ENCODE measurements at regions not wholly inside any gene's neighbourhood (a gene's known extent, or its start where the extent isn't known, plus 50 kb on each side); places are given as distances from the start of the nearest gene placed in this dataset.

DNA sequence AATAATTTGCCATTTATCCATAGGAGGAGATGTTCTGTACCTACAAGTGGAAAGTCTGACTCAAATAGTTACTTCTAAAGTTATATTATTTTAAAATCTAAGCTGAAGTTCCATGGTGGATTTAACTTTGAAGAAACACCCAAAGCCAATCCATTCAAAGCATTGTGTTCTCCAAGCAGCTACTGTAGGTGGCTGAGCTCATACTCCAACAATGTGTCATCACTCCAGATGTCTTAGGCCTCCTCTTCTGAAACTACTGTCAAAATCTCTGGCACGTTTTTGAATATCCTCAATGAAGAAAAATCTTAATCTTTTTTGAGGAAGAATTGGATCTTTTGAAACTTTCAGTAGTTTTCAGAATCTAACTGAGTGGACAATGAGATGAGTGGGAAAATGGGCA is 169.1 kb downstream of the PTEN start (continued):
- TF ChIP-seq ZBTB21 (tag by site-specific recombination; IDR thresholded peaks at IDR 0.05) = peak; percentile 21; the same call in 1 of the 2 replicates
- TF ChIP-seq, protein P1, sequence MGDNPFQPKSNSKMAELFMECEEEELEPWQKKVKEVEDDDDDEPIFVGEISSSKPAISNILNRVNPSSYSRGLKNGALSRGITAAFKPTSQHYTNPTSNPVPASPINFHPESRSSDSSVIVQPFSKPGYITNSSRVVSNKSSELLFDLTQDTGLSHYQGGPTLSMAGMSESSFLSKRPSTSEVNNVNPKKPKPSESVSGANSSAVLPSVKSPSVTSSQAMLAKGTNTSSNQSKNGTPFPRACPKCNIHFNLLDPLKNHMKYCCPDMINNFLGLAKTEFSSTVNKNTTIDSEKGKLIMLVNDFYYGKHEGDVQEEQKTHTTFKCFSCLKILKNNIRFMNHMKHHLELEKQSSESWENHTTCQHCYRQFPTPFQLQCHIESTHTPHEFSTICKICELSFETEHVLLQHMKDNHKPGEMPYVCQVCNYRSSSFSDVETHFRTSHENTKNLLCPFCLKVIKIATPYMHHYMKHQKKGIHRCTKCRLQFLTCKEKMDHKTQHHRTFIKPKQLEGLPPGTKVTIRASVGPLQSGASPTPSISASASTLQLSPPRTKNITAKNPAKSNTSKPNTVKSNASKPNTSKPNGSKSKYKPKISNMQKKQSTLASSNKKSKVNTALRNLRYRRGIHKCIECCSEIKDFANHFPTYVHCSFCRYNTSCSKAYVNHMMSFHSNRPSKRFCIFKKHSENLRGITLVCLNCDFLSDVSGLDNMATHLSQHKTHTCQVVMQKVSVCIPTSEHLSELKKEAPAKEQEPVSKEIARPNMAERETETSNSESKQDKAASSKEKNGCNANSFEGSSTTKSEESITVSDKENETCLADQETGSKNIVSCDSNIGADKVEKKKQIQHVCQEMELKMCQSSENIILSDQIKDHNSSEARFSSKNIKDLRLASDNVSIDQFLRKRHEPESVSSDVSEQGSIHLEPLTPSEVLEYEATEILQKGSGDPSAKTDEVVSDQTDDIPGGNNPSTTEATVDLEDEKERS (tag by site-specific recombination; IDR thresholded peaks at IDR 0.05) = no peak

DNA sequence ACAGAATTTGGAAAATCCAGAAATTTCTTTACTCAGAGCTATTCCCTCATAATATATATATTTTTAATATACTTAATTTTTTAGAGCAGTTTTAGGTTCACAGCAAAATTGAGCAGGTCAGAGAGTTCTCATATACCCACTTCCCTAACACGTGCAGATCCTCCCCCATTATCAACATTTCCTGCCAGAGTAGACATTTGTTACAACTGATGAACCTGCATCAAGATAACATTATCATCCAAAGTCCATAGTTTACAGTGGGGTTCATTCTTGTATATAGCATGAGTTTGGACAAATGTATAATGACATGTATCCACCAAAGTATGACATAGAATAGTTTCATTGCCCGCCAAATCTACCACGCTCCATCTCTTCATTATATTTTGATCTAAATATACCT is 170.0 kb downstream of the PTEN start:
- ChIA-PET CTCF (interaction anchor here (1.0 kb wide), 1 partner anchor 183 kb away, joined by 3 read pairs; no protein-coding TSS in a partner anchor), POLR2A (no interaction called here)
- Histone ChIP-seq H3K4me1 (ENCODE audit: control insufficient read depth, insufficient read depth, low read length) (peaks cover 10% of the 10 kb centered on the region), H3K9me3 (ENCODE audit: control insufficient read depth, insufficient read depth, low read depth, low read length) (no peaks in the 10 kb centered on the region), H3K4me3 (ENCODE audit: low read depth, low read length) (no peak overlapping the region), H3K27ac (ENCODE audit: extremely low read depth, low read depth, low read length) (no peak overlapping the region), H3K36me3 (ENCODE audit: control insufficient read depth in 2 of 2, insufficient read depth in 1 of 2, low read length in 2 of 2) (no peaks in the 10 kb centered on the region)
- TF ChIP-seq PRDM1 (tag by site-specific recombination; IDR thresholded peaks at IDR 0.05) (no peak), ZNF174 (tag by site-specific recombination; IDR thresholded peaks at IDR 0.05) (no peak), ZNF610 (tag by site-specific recombination; IDR thresholded peaks at IDR 0.05; ENCODE audit: borderline replicate concordance) (no peak), ZNF292 (tag by site-specific recombination; IDR thresholded peaks at IDR 0.05; ENCODE audit: borderline replicate concordance, low read depth) (no peak), ZNF19 (tag by site-specific recombination; IDR thresholded peaks at IDR 0.05; ENCODE audit: low read depth) (no peak), ZNF776 (tag by site-specific recombination; IDR thresholded peaks at IDR 0.05; ENCODE audit: borderline replicate concordance) (no peak), ZNF324 (tag by site-specific recombination; IDR thresholded peaks at IDR 0.05) (no peak), YY2 (tag by site-specific recombination; IDR thresholded peaks at IDR 0.05) (no peak)
- TF ChIP-seq, protein P2, sequence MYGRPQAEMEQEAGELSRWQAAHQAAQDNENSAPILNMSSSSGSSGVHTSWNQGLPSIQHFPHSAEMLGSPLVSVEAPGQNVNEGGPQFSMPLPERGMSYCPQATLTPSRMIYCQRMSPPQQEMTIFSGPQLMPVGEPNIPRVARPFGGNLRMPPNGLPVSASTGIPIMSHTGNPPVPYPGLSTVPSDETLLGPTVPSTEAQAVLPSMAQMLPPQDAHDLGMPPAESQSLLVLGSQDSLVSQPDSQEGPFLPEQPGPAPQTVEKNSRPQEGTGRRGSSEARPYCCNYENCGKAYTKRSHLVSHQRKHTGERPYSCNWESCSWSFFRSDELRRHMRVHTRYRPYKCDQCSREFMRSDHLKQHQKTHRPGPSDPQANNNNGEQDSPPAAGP (tag by site-specific recombination; IDR thresholded peaks at IDR 0.05) = no peak
- TF ChIP-seq, protein P3, sequence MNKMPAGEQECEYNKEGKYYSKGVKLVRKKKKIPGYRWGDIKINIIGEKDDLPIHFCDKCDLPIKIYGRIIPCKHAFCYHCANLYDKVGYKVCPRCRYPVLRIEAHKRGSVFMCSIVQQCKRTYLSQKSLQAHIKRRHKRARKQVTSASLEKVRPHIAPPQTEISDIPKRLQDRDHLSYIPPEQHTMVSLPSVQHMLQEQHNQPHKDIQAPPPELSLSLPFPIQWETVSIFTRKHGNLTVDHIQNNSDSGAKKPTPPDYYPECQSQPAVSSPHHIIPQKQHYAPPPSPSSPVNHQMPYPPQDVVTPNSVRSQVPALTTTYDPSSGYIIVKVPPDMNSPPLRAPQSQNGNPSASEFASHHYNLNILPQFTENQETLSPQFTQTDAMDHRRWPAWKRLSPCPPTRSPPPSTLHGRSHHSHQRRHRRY (tag by site-specific recombination; IDR thresholded peaks at IDR 0.05) = no peak

DNA sequence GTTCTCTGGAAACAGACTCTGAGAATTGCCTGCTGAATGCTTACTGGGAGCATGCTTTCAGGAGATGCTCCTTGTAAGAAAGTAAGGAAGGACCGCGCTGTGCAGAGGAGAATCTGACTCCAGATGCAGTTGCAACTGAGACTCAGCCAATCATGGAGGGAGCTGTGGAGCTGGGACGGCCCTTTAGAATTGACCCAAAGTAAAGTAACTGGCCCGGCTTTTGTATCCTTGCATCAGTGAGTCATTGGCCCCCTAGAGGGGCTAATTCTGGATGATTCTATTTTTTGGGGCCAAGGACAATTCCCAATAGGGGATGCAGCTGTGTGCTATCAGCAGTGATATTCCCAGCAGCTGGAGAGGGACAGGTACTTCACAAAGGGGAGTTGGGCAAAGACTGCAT is 170.4 kb downstream of the PTEN start:
- POLR2A ChIA-PET = no interaction called here

More for the DNA sequence above, 170.4 kb downstream of the PTEN start:
- CTCF ChIA-PET = interaction anchor here (1.0 kb wide), 1 partner anchor 183 kb away, joined by 3 read pairs; no protein-coding TSS in a partner anchor
- Histone ChIP-seq H3K9me3 (ENCODE audit: control insufficient read depth, insufficient read depth, low read depth, low read length) (no peaks in the 10 kb centered on the region), H3K4me3 (ENCODE audit: low read depth, low read length) (no peak overlapping the region), H3K4me1 (ENCODE audit: control insufficient read depth, insufficient read depth, low read length) (peaks cover 12% of the 10 kb centered on the region), H3K27ac (ENCODE audit: extremely low read depth, low read depth, low read length) (no peak overlapping the region), H3K36me3 (ENCODE audit: control insufficient read depth in 2 of 2, insufficient read depth in 1 of 2, low read length in 2 of 2) (no peaks in the 10 kb centered on the region)
- no peak for TF ChIP-seq ZBTB17 (tag by site-specific recombination; IDR thresholded peaks at IDR 0.05)
- no peak for TF ChIP-seq ZNF843 (tag by site-specific recombination; IDR thresholded peaks at IDR 0.05)
- TF ChIP-seq ZBTB20 (tag by site-specific recombination; IDR thresholded peaks at IDR 0.05) = no peak
- TF ChIP-seq, protein P4, sequence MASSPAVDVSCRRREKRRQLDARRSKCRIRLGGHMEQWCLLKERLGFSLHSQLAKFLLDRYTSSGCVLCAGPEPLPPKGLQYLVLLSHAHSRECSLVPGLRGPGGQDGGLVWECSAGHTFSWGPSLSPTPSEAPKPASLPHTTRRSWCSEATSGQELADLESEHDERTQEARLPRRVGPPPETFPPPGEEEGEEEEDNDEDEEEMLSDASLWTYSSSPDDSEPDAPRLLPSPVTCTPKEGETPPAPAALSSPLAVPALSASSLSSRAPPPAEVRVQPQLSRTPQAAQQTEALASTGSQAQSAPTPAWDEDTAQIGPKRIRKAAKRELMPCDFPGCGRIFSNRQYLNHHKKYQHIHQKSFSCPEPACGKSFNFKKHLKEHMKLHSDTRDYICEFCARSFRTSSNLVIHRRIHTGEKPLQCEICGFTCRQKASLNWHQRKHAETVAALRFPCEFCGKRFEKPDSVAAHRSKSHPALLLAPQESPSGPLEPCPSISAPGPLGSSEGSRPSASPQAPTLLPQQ (tag by site-specific recombination; IDR thresholded peaks at IDR 0.05) = no peak
- no peak for TF ChIP-seq ZNF175 (tag by site-specific recombination; IDR thresholded peaks at IDR 0.05)
- no peak for TF ChIP-seq ZNF112 (tag by site-specific recombination; IDR thresholded peaks at IDR 0.05)
- no peak for TF ChIP-seq GLIS2 (tag by site-specific recombination; IDR thresholded peaks at IDR 0.05)
- no peak for TF ChIP-seq ZNF350 (tag by site-specific recombination; IDR thresholded peaks at IDR 0.05)
- no peak for TF ChIP-seq MEIS1 (CRISPR knock-in tag; IDR thresholded peaks at IDR 0.05; ENCODE audit: borderline replicate concordance)
- TF ChIP-seq EGR2 (tag by site-specific recombination; IDR thresholded peaks at IDR 0.05; ENCODE audit: low read depth) = no peak
- TF ChIP-seq ZBTB21 (tag by site-specific recombination; IDR thresholded peaks at IDR 0.05) = no peak
- no peak for TF ChIP-seq YY1 (tag by site-specific recombination; IDR thresholded peaks at IDR 0.05)
- no peak for TF ChIP-seq BCL11B (tag by site-specific recombination; IDR thresholded peaks at IDR 0.05; ENCODE audit: low read depth)
- TF ChIP-seq SP3 (tag by site-specific recombination; IDR thresholded peaks at IDR 0.05) = no peak
- no peak for TF ChIP-seq ZNF404 (tag by site-specific recombination; IDR thresholded peaks at IDR 0.05)
